HG02610 (cell line): ENCODE measurements at regions not wholly inside any gene's neighbourhood (a gene's known extent, or its start where the extent isn't known, plus 50 kb on each side); places are given as distances from the start of the nearest gene placed in this dataset.

Source experiments
- ATAC-seq: cut with Tn5 transposase; IDR thresholded peaks from one replicate; pipeline ENCODE4 v1.9.1; 2021; ENCODE audit warnings: mild to moderate bottlenecking, moderate library complexity; ENCODE audit not compliant: unreplicated experiment

- ATAC-seq, result no peak
Measured at GRCh38 chr2:105943977-105944376, 199.3 kb downstream of the NCK2 start.
